ENCODE measurements at regions not wholly inside any gene's neighbourhood (a gene's known extent, or its start where the extent isn't known, plus 50 kb on each side); places are given as distances from the start of the nearest gene placed in this dataset.

GRCh38 chr12:92197815-92198214, 52.2 kb upstream of the BTG1 start:
- no peak for TF ChIP-seq CTCF (IDR thresholded peaks at IDR 0.05)
- TF ChIP-seq POLR2A (IDR thresholded peaks at IDR 0.05): no peak

Data from heart left ventricle (tissue), 13 donors.